CD4-positive, alpha-beta T cell treated with Interleukin-12 subunit alpha and Interleukin-12 subunit beta, for 1 hour (primary cell): ENCODE measurements at regions not wholly inside any gene's neighbourhood (a gene's known extent, or its start where the extent isn't known, plus 50 kb on each side); places are given as distances from the start of the nearest gene placed in this dataset.
A peak's percentile ranks its signal among the peaks of the same experiment; 100 is the strongest.
"Not testable (repeated sequence)": the region's sequence is repeated elsewhere in the genome, so short reads cannot be mapped to it uniquely, and the experiment has no call there.

Experiments
- DNase-seq: peaks from one replicate; pipeline ENCODE4 v3.0.0-alpha.2; 2020

- no peak for DNase-seq
These were observed 158.3 kb upstream of the MAP3K1 start for GRCh38 chr5:56656846-56657726.

GRCh38 chr5:56651893-56652292, 163.5 kb upstream of the MAP3K1 start:
- DNase-seq: no peak

GRCh38 chr5:56650386-56650785, 165.0 kb upstream of the MAP3K1 start:
- DNase-seq: no peak

GRCh38 chr5:56649569-56649968, 165.8 kb upstream of the MAP3K1 start:
- DNase-seq: no peak

GRCh38 chr5:56648460-56649034, 166.8 kb upstream of the MAP3K1 start:
- no peak for DNase-seq

GRCh38 chr5:56647099-56647850, 168.1 kb upstream of the MAP3K1 start:
- DNase-seq: peak; percentile 37

GRCh38 chr5:56641635-56642260, 173.6 kb upstream of the MAP3K1 start:
- DNase-seq: no peak

GRCh38 chr5:56640763-56641406, 174.5 kb upstream of the MAP3K1 start:
- no peak for DNase-seq

- no peak for DNase-seq
These were observed 175.9 kb upstream of the MAP3K1 start for GRCh38 chr5:56639476-56639875.

GRCh38 chr5:56638768-56639238, 176.5 kb upstream of the MAP3K1 start:
- peak; percentile 81 for DNase-seq

- no peak for DNase-seq
These were observed 177.2 kb upstream of the MAP3K1 start for GRCh38 chr5:56638061-56638621.

- DNase-seq: no peak
These were observed 177.9 kb upstream of the MAP3K1 start for GRCh38 chr5:56637321-56637920.

GRCh38 chr5:56633950-56634349, 181.4 kb upstream of the MAP3K1 start:
- no peak for DNase-seq

GRCh38 chr5:56632939-56633338, 182.4 kb upstream of the MAP3K1 start:
- DNase-seq: no peak

- DNase-seq: no peak
These were observed 183.2 kb upstream of the MAP3K1 start for GRCh38 chr5:56632199-56632598.

GRCh38 chr5:56631719-56632118, 183.6 kb upstream of the MAP3K1 start:
- DNase-seq: no peak

GRCh38 chr5:56628616-56629015, 186.7 kb upstream of the MAP3K1 start:
- DNase-seq: not testable (repeated sequence)

- DNase-seq: no peak
These were observed 189.8 kb upstream of the MAP3K1 start for GRCh38 chr5:56625541-56625940.

- DNase-seq: no peak
These were observed 190.6 kb upstream of the MAP3K1 start for GRCh38 chr5:56624751-56625150.

GRCh38 chr5:56622141-56622540, 193.2 kb upstream of the MAP3K1 start:
- no peak for DNase-seq

- DNase-seq: no peak
These were observed 194.3 kb upstream of the MAP3K1 start for GRCh38 chr5:56620903-56621677.
